ENCODE measurements at regions not wholly inside any gene's neighbourhood (a gene's known extent, or its start where the extent isn't known, plus 50 kb on each side); places are given as distances from the start of the nearest gene placed in this dataset.

DNA sequence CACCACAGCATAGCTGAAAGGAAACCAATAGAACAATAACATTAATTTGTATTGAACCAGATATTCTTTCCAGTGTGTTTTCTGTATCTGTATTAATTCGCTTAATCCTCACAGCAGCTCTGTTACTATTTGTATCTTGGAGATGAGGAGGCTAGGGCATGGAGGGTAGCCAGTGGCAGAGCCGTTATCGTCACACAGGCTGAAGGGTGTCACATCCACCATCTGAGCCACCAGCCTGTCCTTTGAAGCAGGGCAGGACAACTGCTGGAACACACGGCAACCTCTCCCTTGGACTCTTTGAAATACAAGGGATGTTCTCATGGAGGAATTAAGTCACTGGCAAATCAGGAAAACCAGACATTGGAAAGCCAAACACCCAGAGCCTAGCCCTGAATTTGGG, 628.0 kb upstream of the CDH4 start:
- Histone ChIP-seq H3K27ac (replicated peaks) (no peak overlapping the region), H3K27me3 (ENCODE audit: insufficient read depth, poor library complexity, severe bottlenecking) (no peaks in the 10 kb centered on the region), H3K4me3 (replicated peaks; ENCODE audit: insufficient read depth, low read length) (no peak overlapping the region)
- DNase-seq (ENCODE audit: low read depth in 1 of 2, low spot score in 1 of 2), result no peak
- no peak for TF ChIP-seq GABPA (IDR thresholded peaks at IDR 0.05; ENCODE audit: low read depth)
- TF ChIP-seq SPI1 (IDR thresholded peaks at IDR 0.05; ENCODE audit: borderline replicate concordance, low read depth), result no peak
- no peak for TF ChIP-seq REST (IDR thresholded peaks at IDR 0.05; ENCODE audit: insufficient replicate concordance, low read depth)
- TF ChIP-seq, protein P1, sequence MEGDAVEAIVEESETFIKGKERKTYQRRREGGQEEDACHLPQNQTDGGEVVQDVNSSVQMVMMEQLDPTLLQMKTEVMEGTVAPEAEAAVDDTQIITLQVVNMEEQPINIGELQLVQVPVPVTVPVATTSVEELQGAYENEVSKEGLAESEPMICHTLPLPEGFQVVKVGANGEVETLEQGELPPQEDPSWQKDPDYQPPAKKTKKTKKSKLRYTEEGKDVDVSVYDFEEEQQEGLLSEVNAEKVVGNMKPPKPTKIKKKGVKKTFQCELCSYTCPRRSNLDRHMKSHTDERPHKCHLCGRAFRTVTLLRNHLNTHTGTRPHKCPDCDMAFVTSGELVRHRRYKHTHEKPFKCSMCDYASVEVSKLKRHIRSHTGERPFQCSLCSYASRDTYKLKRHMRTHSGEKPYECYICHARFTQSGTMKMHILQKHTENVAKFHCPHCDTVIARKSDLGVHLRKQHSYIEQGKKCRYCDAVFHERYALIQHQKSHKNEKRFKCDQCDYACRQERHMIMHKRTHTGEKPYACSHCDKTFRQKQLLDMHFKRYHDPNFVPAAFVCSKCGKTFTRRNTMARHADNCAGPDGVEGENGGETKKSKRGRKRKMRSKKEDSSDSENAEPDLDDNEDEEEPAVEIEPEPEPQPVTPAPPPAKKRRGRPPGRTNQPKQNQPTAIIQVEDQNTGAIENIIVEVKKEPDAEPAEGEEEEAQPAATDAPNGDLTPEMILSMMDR (IDR thresholded peaks at IDR 0.05; ENCODE audit: insufficient read depth, low read length), result no peak
- TF ChIP-seq POLR2AphosphoS5 (IDR thresholded peaks at IDR 0.05; ENCODE audit: low read depth), result no peak

- H3K4me3 ChIP-seq (replicated peaks; ENCODE audit: insufficient read depth, low read length), result no peak overlapping the region
- H3K27ac ChIP-seq (replicated peaks), result no peak overlapping the region
- DNase-seq (ENCODE audit: low read depth in 1 of 2, low spot score in 1 of 2), result no peak
- H3K27me3 ChIP-seq (ENCODE audit: insufficient read depth, poor library complexity, severe bottlenecking), result no peaks in the 10 kb centered on the region
- TF ChIP-seq REST (IDR thresholded peaks at IDR 0.05; ENCODE audit: insufficient replicate concordance, low read depth), result no peak
- no peak for TF ChIP-seq SPI1 (IDR thresholded peaks at IDR 0.05; ENCODE audit: borderline replicate concordance, low read depth)
- no peak for TF ChIP-seq POLR2AphosphoS5 (IDR thresholded peaks at IDR 0.05; ENCODE audit: low read depth)
- TF ChIP-seq, protein P1 (IDR thresholded peaks at IDR 0.05; ENCODE audit: insufficient read depth, low read length), result no peak
- TF ChIP-seq GABPA (IDR thresholded peaks at IDR 0.05; ENCODE audit: low read depth), result no peak
Measured at GRCh38 chr20:60627751-60628565, 624.1 kb upstream of the CDH4 start.

DNA sequence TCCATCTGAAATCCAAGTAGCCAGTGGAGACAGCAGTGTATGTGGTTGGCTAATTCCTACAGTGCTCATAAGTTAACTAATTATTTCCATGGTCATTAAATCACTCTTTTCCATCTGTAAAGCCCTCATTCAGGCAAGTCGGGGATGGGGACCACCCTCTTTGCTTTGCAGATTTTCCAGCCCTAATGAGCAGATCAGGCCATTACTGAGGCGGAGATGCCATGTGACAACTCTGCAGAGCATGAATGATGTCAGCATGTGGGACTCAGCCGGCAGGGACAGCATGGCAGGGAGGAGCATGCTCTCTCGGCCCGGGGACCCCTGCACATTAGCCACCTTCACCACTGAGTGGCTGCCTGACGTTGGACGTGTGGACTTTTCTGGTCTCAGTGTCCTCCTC, 623.3 kb upstream of the CDH4 start:
- TF ChIP-seq, protein P1 (IDR thresholded peaks at IDR 0.05; ENCODE audit: insufficient read depth, low read length), result no peak
- TF ChIP-seq POLR2AphosphoS5 (IDR thresholded peaks at IDR 0.05; ENCODE audit: low read depth), result no peak
- TF ChIP-seq REST (IDR thresholded peaks at IDR 0.05; ENCODE audit: insufficient replicate concordance, low read depth), result no peak
- TF ChIP-seq GABPA (IDR thresholded peaks at IDR 0.05; ENCODE audit: low read depth), result no peak
- TF ChIP-seq SPI1 (IDR thresholded peaks at IDR 0.05; ENCODE audit: borderline replicate concordance, low read depth), result no peak
- no peak overlapping the region for H3K4me3 ChIP-seq (replicated peaks; ENCODE audit: insufficient read depth, low read length)
- no peak for DNase-seq (ENCODE audit: low read depth in 1 of 2, low spot score in 1 of 2)
- H3K27ac ChIP-seq (replicated peaks), result no peak overlapping the region
- H3K27me3 ChIP-seq (ENCODE audit: insufficient read depth, poor library complexity, severe bottlenecking), result no peaks in the 10 kb centered on the region

All from HL-60 (cell line).